ENCODE measurements at regions not wholly inside any gene's neighbourhood (a gene's known extent, or its start where the extent isn't known, plus 50 kb on each side); places are given as distances from the start of the nearest gene placed in this dataset.

DNA sequence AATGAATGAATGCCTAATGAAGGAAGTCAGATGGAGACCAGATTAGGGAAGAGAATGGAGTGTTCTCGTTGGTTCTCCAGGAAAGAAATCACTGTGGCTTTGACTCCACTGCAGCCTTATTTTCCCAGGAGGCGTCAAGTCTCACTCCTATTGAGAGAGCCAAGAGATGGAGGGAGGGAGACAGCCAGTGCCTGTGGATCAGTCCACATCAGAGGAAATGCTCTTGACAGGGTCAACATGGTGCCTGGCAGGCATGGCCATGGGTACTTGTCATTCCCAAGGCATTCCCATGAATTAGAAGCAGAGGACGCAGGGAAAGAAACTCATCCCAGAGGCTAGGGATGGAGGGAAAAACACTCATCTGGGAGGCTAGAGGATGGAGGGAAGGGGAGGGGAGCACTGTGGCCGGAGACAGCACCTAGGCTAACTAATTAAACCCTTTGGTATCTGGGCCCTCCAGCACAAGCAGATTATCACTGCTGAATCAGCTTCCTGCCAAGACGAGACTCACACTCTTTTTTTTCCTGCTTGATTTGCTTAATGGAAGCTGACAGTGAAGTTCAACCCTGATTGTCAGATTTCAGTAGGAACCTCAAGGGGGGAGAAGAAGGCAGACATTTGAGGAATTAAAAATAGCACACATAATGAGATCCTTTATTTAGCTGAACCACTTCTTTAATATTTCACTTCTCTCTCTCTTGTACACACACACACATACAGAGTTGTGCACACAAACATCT lies 1233.2 kb upstream of the AUTS2 start:
- H2BK5ac ChIP-seq (ENCODE audit: low read depth, low read length, poor library complexity, severe bottlenecking): no peak overlapping the region
- H4K8ac ChIP-seq (ENCODE audit: low read length): no peak overlapping the region
- no peak overlapping the region for H3K4ac ChIP-seq (ENCODE audit: low read depth in 1 of 2, low read length in 2 of 2)
- H3K9ac ChIP-seq (ENCODE audit: low read length): no peak overlapping the region
- H2BK15ac ChIP-seq (ENCODE audit: low read depth, poor library complexity, severe bottlenecking): no peak overlapping the region
- peaks cover 4% of the 10 kb centered on the region for H3K9me3 ChIP-seq (ENCODE audit: control insufficient read depth, low read length)
- no peak for DNase-seq
- no peaks in the 10 kb centered on the region for H3K27me3 ChIP-seq (ENCODE audit: control insufficient read depth in 1 of 2, insufficient read depth in 1 of 2, low read length in 2 of 2)
- H3K4me1 ChIP-seq (ENCODE audit: control insufficient read depth, insufficient read depth, low read depth, low read length): no peaks in the 10 kb centered on the region
- no peak overlapping the region for H4K91ac ChIP-seq (ENCODE audit: low read length)
- H3K4me3 ChIP-seq (ENCODE audit: insufficient read depth in 1 of 2, low read depth in 1 of 2, low read length in 2 of 2): no peak overlapping the region
- no peak overlapping the region for H2AK5ac ChIP-seq (ENCODE audit: low read length, severe bottlenecking)
- 49% methylated on average over 4 of the region's 5 CpGs for WGBS
- no peak overlapping the region for H3K4me2 ChIP-seq (ENCODE audit: low read length, poor library complexity, severe bottlenecking)
- no peak overlapping the region for H3K23ac ChIP-seq (ENCODE audit: low read length in 2 of 2)
- H3K79me1 ChIP-seq (replicated peaks; ENCODE audit: low read length, poor library complexity, severe bottlenecking): no peaks in the 10 kb centered on the region
- H3K36me3 ChIP-seq (ENCODE audit: control insufficient read depth in 1 of 2, insufficient read depth in 2 of 2, low read depth in 1 of 2, low read length in 2 of 2): no peaks in the 10 kb centered on the region
- H2BK120ac ChIP-seq (ENCODE audit: low read depth, low read length): no peak overlapping the region
- no peak overlapping the region for H3K27ac ChIP-seq (ENCODE audit: low read length, poor library complexity, severe bottlenecking)
- H2AFZ ChIP-seq (ENCODE audit: low read depth, low read length): no peak overlapping the region
- no peak overlapping the region for H3K18ac ChIP-seq (ENCODE audit: low read depth in 1 of 2, low read length in 2 of 2)
- H3K14ac ChIP-seq (ENCODE audit: low read length in 2 of 2): no peak overlapping the region
- H2BK12ac ChIP-seq (ENCODE audit: low read length in 2 of 2): no peak overlapping the region

GRCh38 chr7:68371985-68372384 lies 1226.3 kb upstream of the AUTS2 start:
- H3K9ac ChIP-seq (ENCODE audit: low read length): no peak overlapping the region
- H4K8ac ChIP-seq (ENCODE audit: low read length): no peak overlapping the region
- no peaks in the 10 kb centered on the region for H3K4me1 ChIP-seq (ENCODE audit: control insufficient read depth, insufficient read depth, low read depth, low read length)
- H2BK15ac ChIP-seq (ENCODE audit: low read depth, poor library complexity, severe bottlenecking): no peak overlapping the region
- H3K23ac ChIP-seq (ENCODE audit: low read length in 2 of 2): no peak overlapping the region
- no peaks in the 10 kb centered on the region for H3K79me1 ChIP-seq (replicated peaks; ENCODE audit: low read length, poor library complexity, severe bottlenecking)
- no peak overlapping the region for H2BK120ac ChIP-seq (ENCODE audit: low read depth, low read length)
- no peak overlapping the region for H3K4ac ChIP-seq (ENCODE audit: low read depth in 1 of 2, low read length in 2 of 2)
- H3K36me3 ChIP-seq (ENCODE audit: control insufficient read depth in 1 of 2, insufficient read depth in 2 of 2, low read depth in 1 of 2, low read length in 2 of 2): no peaks in the 10 kb centered on the region
- no peaks in the 10 kb centered on the region for H3K27me3 ChIP-seq (ENCODE audit: control insufficient read depth in 1 of 2, insufficient read depth in 1 of 2, low read length in 2 of 2)
- no peak overlapping the region for H3K18ac ChIP-seq (ENCODE audit: low read depth in 1 of 2, low read length in 2 of 2)
- H2AFZ ChIP-seq (ENCODE audit: low read depth, low read length): no peak overlapping the region
- H2BK12ac ChIP-seq (ENCODE audit: low read length in 2 of 2): no peak overlapping the region
- DNase-seq: no peak
- WGBS: 72% methylated on average over 7 of the region's 7 CpGs
- no peak overlapping the region for H3K14ac ChIP-seq (ENCODE audit: low read length in 2 of 2)
- no peak overlapping the region for H2AK5ac ChIP-seq (ENCODE audit: low read length, severe bottlenecking)
- no peak overlapping the region for H2BK5ac ChIP-seq (ENCODE audit: low read depth, low read length, poor library complexity, severe bottlenecking)
- no peak overlapping the region for H4K91ac ChIP-seq (ENCODE audit: low read length)
- no peak overlapping the region for H3K4me2 ChIP-seq (ENCODE audit: low read length, poor library complexity, severe bottlenecking)
- H3K4me3 ChIP-seq (ENCODE audit: insufficient read depth in 1 of 2, low read depth in 1 of 2, low read length in 2 of 2): no peak overlapping the region
- H3K27ac ChIP-seq (ENCODE audit: low read length, poor library complexity, severe bottlenecking): no peak overlapping the region
- peaks cover 4% of the 10 kb centered on the region for H3K9me3 ChIP-seq (ENCODE audit: control insufficient read depth, low read length)

GRCh38 chr7:68376131-68376661 lies 1222.1 kb upstream of the AUTS2 start:
- no peak overlapping the region for H3K27ac ChIP-seq (ENCODE audit: low read length, poor library complexity, severe bottlenecking)
- H2BK12ac ChIP-seq (ENCODE audit: low read length in 2 of 2): no peak overlapping the region
- no peak overlapping the region for H2BK120ac ChIP-seq (ENCODE audit: low read depth, low read length)
- H3K9me3 ChIP-seq (ENCODE audit: control insufficient read depth, low read length): peaks cover 6% of the 10 kb centered on the region
- H2BK15ac ChIP-seq (ENCODE audit: low read depth, poor library complexity, severe bottlenecking): no peak overlapping the region
- H2AK5ac ChIP-seq (ENCODE audit: low read length, severe bottlenecking): no peak overlapping the region
- no peaks in the 10 kb centered on the region for H3K36me3 ChIP-seq (ENCODE audit: control insufficient read depth in 1 of 2, insufficient read depth in 2 of 2, low read depth in 1 of 2, low read length in 2 of 2)
- DNase-seq: no peak
- no peak overlapping the region for H3K14ac ChIP-seq (ENCODE audit: low read length in 2 of 2)
- H3K4me1 ChIP-seq (ENCODE audit: control insufficient read depth, insufficient read depth, low read depth, low read length): no peaks in the 10 kb centered on the region
- H4K91ac ChIP-seq (ENCODE audit: low read length): no peak overlapping the region
- no peak overlapping the region for H2BK5ac ChIP-seq (ENCODE audit: low read depth, low read length, poor library complexity, severe bottlenecking)
- H3K4me2 ChIP-seq (ENCODE audit: low read length, poor library complexity, severe bottlenecking): no peak overlapping the region
- H3K9ac ChIP-seq (ENCODE audit: low read length): no peak overlapping the region
- H3K23ac ChIP-seq (ENCODE audit: low read length in 2 of 2): no peak overlapping the region
- H3K4ac ChIP-seq (ENCODE audit: low read depth in 1 of 2, low read length in 2 of 2): no peak overlapping the region
- no peaks in the 10 kb centered on the region for H3K27me3 ChIP-seq (ENCODE audit: control insufficient read depth in 1 of 2, insufficient read depth in 1 of 2, low read length in 2 of 2)
- no peak overlapping the region for H3K4me3 ChIP-seq (ENCODE audit: insufficient read depth in 1 of 2, low read depth in 1 of 2, low read length in 2 of 2)
- H3K18ac ChIP-seq (ENCODE audit: low read depth in 1 of 2, low read length in 2 of 2): no peak overlapping the region
- H4K8ac ChIP-seq (ENCODE audit: low read length): no peak overlapping the region
- H2AFZ ChIP-seq (ENCODE audit: low read depth, low read length): no peak overlapping the region
- H3K79me1 ChIP-seq (replicated peaks; ENCODE audit: low read length, poor library complexity, severe bottlenecking): no peaks in the 10 kb centered on the region
- 80% methylated on average over 2 of the region's 2 CpGs for WGBS

GRCh38 chr7:68381731-68382130 lies 1216.5 kb upstream of the AUTS2 start:
- peaks cover 30% of the 10 kb centered on the region for H3K9me3 ChIP-seq (ENCODE audit: control insufficient read depth, low read length)
- H3K36me3 ChIP-seq (ENCODE audit: control insufficient read depth in 1 of 2, insufficient read depth in 2 of 2, low read depth in 1 of 2, low read length in 2 of 2): no peaks in the 10 kb centered on the region
- H2BK5ac ChIP-seq (ENCODE audit: low read depth, low read length, poor library complexity, severe bottlenecking): no peak overlapping the region
- no peak overlapping the region for H3K4me3 ChIP-seq (ENCODE audit: insufficient read depth in 1 of 2, low read depth in 1 of 2, low read length in 2 of 2)
- no peaks in the 10 kb centered on the region for H3K4me1 ChIP-seq (ENCODE audit: control insufficient read depth, insufficient read depth, low read depth, low read length)
- DNase-seq: no peak
- no peak overlapping the region for H3K18ac ChIP-seq (ENCODE audit: low read depth in 1 of 2, low read length in 2 of 2)
- H3K9ac ChIP-seq (ENCODE audit: low read length): no peak overlapping the region
- no peak overlapping the region for H3K27ac ChIP-seq (ENCODE audit: low read length, poor library complexity, severe bottlenecking)
- H3K4me2 ChIP-seq (ENCODE audit: low read length, poor library complexity, severe bottlenecking): no peak overlapping the region
- H2BK12ac ChIP-seq (ENCODE audit: low read length in 2 of 2): no peak overlapping the region
- no peak overlapping the region for H2AK5ac ChIP-seq (ENCODE audit: low read length, severe bottlenecking)
- H3K23ac ChIP-seq (ENCODE audit: low read length in 2 of 2): no peak overlapping the region
- H3K79me1 ChIP-seq (replicated peaks; ENCODE audit: low read length, poor library complexity, severe bottlenecking): no peaks in the 10 kb centered on the region
- no peak overlapping the region for H2AFZ ChIP-seq (ENCODE audit: low read depth, low read length)
- H3K4ac ChIP-seq (ENCODE audit: low read depth in 1 of 2, low read length in 2 of 2): no peak overlapping the region
- H4K8ac ChIP-seq (ENCODE audit: low read length): no peak overlapping the region
- no peak overlapping the region for H2BK120ac ChIP-seq (ENCODE audit: low read depth, low read length)
- no peaks in the 10 kb centered on the region for H3K27me3 ChIP-seq (ENCODE audit: control insufficient read depth in 1 of 2, insufficient read depth in 1 of 2, low read length in 2 of 2)
- no peak overlapping the region for H3K14ac ChIP-seq (ENCODE audit: low read length in 2 of 2)
- 56% methylated on average over 2 of the region's 2 CpGs for WGBS
- H2BK15ac ChIP-seq (ENCODE audit: low read depth, poor library complexity, severe bottlenecking): no peak overlapping the region
- no peak overlapping the region for H4K91ac ChIP-seq (ENCODE audit: low read length)
